ENCODE measurements at regions not wholly inside any gene's neighbourhood (a gene's known extent, or its start where the extent isn't known, plus 50 kb on each side); places are given as distances from the start of the nearest gene placed in this dataset.

- no peaks in the 10 kb centered on the region for H3K4me1 Mint-ChIP-seq
- H3K36me3 Mint-ChIP-seq: no peaks in the 10 kb centered on the region
- ATAC-seq (no peak), DNase-seq (no peak)
- H3K27me3 Mint-ChIP-seq: no peaks in the 10 kb centered on the region
- CTCF ChIA-PET: no interaction called here
- H3K4me3 Mint-ChIP-seq: no peak overlapping the region
- no peak overlapping the region for H3K27ac Mint-ChIP-seq
- H3K9me3 Mint-ChIP-seq (ENCODE audit: low read depth): no peaks in the 10 kb centered on the region
Observed at GRCh38 chr5:57696825-57697570, 214.4 kb upstream of the ACTBL2 start.

GRCh38 chr5:57696389-57696769 lies 213.8 kb upstream of the ACTBL2 start:
- no peak for ATAC-seq

GRCh38 chr5:57695706-57696388 lies 213.2 kb upstream of the ACTBL2 start:
- Mint-ChIP-seq H3K4me3 (no peak overlapping the region), H3K27me3 (no peaks in the 10 kb centered on the region), H3K27ac (no peak overlapping the region), H3K36me3 (no peaks in the 10 kb centered on the region), H3K4me1 (no peaks in the 10 kb centered on the region), H3K9me3 (ENCODE audit: low read depth) (no peaks in the 10 kb centered on the region)
- CTCF ChIA-PET: no interaction called here
- ATAC-seq: no peak
- DNase-seq: no peak

More at GRCh38 chr5:57696389-57696769, 213.8 kb upstream of the ACTBL2 start:
- CTCF ChIA-PET: no interaction called here
- Mint-ChIP-seq H3K4me3 (no peak overlapping the region), H3K36me3 (no peaks in the 10 kb centered on the region), H3K27ac (no peak overlapping the region), H3K4me1 (no peaks in the 10 kb centered on the region), H3K27me3 (no peaks in the 10 kb centered on the region), H3K9me3 (ENCODE audit: low read depth) (no peaks in the 10 kb centered on the region)
- no peak for DNase-seq

- CTCF ChIA-PET: no interaction called here
- Mint-ChIP-seq H3K27me3 (no peaks in the 10 kb centered on the region), H3K4me3 (no peak overlapping the region), H3K27ac (no peak overlapping the region), H3K36me3 (no peaks in the 10 kb centered on the region), H3K9me3 (ENCODE audit: low read depth) (no peaks in the 10 kb centered on the region), H3K4me1 (no peaks in the 10 kb centered on the region)
- ATAC-seq (no peak), DNase-seq (no peak)
Observed at GRCh38 chr5:57695179-57695578, 212.6 kb upstream of the ACTBL2 start.

GRCh38 chr5:57693488-57694305 lies 211.1 kb upstream of the ACTBL2 start:
- no peak overlapping the region for H3K27ac Mint-ChIP-seq
- H3K27me3 Mint-ChIP-seq: no peaks in the 10 kb centered on the region
- no peaks in the 10 kb centered on the region for H3K36me3 Mint-ChIP-seq
- no peaks in the 10 kb centered on the region for H3K4me1 Mint-ChIP-seq
- DNase-seq (no peak), ATAC-seq (no peak)
- CTCF ChIA-PET: no interaction called here
- H3K9me3 Mint-ChIP-seq (ENCODE audit: low read depth): no peaks in the 10 kb centered on the region
- no peak overlapping the region for H3K4me3 Mint-ChIP-seq

- H3K36me3 Mint-ChIP-seq: no peaks in the 10 kb centered on the region
- no peaks in the 10 kb centered on the region for H3K4me1 Mint-ChIP-seq
- H3K27me3 Mint-ChIP-seq: no peaks in the 10 kb centered on the region
- CTCF ChIA-PET: no interaction called here
- no peak for DNase-seq
- H3K4me3 Mint-ChIP-seq: no peak overlapping the region
- no peak overlapping the region for H3K27ac Mint-ChIP-seq
- H3K9me3 Mint-ChIP-seq (ENCODE audit: low read depth): no peaks in the 10 kb centered on the region
- ATAC-seq: peak; percentile 33
Observed at GRCh38 chr5:57692582-57693487, 210.2 kb upstream of the ACTBL2 start.

GRCh38 chr5:57690724-57691123 lies 208.1 kb upstream of the ACTBL2 start:
- no peaks in the 10 kb centered on the region for H3K36me3 Mint-ChIP-seq
- H3K27me3 Mint-ChIP-seq: no peaks in the 10 kb centered on the region
- H3K9me3 Mint-ChIP-seq (ENCODE audit: low read depth): no peaks in the 10 kb centered on the region
- ATAC-seq (no peak), DNase-seq (no peak)
- CTCF ChIA-PET: no interaction called here
- H3K4me3 Mint-ChIP-seq: no peak overlapping the region
- no peaks in the 10 kb centered on the region for H3K4me1 Mint-ChIP-seq
- H3K27ac Mint-ChIP-seq: no peak overlapping the region

- CTCF ChIA-PET: no interaction called here
- no peak overlapping the region for H3K4me3 Mint-ChIP-seq
- H3K27ac Mint-ChIP-seq: no peak overlapping the region
- no peaks in the 10 kb centered on the region for H3K9me3 Mint-ChIP-seq (ENCODE audit: low read depth)
- H3K27me3 Mint-ChIP-seq: no peaks in the 10 kb centered on the region
- no peaks in the 10 kb centered on the region for H3K4me1 Mint-ChIP-seq
- no peak for ATAC-seq
- H3K36me3 Mint-ChIP-seq: no peaks in the 10 kb centered on the region
- DNase-seq: no peak
Observed at GRCh38 chr5:57687596-57687995, 205.0 kb upstream of the ACTBL2 start.

- Mint-ChIP-seq H3K4me3 (no peak overlapping the region), H3K9me3 (ENCODE audit: low read depth) (no peaks in the 10 kb centered on the region), H3K4me1 (no peaks in the 10 kb centered on the region), H3K27ac (no peak overlapping the region), H3K36me3 (no peaks in the 10 kb centered on the region), H3K27me3 (no peaks in the 10 kb centered on the region)
- CTCF ChIA-PET: no interaction called here
- DNase-seq (no peak), ATAC-seq (no peak)
Observed at GRCh38 chr5:57685516-57686255, 203.1 kb upstream of the ACTBL2 start.

GRCh38 chr5:57684299-57684702 lies 201.7 kb upstream of the ACTBL2 start:
- no peak overlapping the region for H3K4me3 Mint-ChIP-seq
- H3K27ac Mint-ChIP-seq: no peak overlapping the region
- H3K9me3 Mint-ChIP-seq (ENCODE audit: low read depth): no peaks in the 10 kb centered on the region
- DNase-seq (no peak), ATAC-seq (no peak)
- no peaks in the 10 kb centered on the region for H3K27me3 Mint-ChIP-seq
- H3K36me3 Mint-ChIP-seq: no peaks in the 10 kb centered on the region
- no peaks in the 10 kb centered on the region for H3K4me1 Mint-ChIP-seq
- CTCF ChIA-PET: no interaction called here

- Mint-ChIP-seq H3K4me1 (no peaks in the 10 kb centered on the region), H3K27me3 (no peaks in the 10 kb centered on the region)
- CTCF ChIA-PET: no interaction called here
Observed at GRCh38 chr5:57683036-57683630, 200.5 kb upstream of the ACTBL2 start.

GRCh38 chr5:57681942-57682341 lies 199.3 kb upstream of the ACTBL2 start:
- CTCF ChIA-PET: no interaction called here
- H3K4me1 Mint-ChIP-seq: no peaks in the 10 kb centered on the region
- no peak for ATAC-seq

More at GRCh38 chr5:57683036-57683630, 200.5 kb upstream of the ACTBL2 start:
- Mint-ChIP-seq H3K4me3 (no peak overlapping the region), H3K27ac (no peak overlapping the region), H3K9me3 (ENCODE audit: low read depth) (no peaks in the 10 kb centered on the region), H3K36me3 (no peaks in the 10 kb centered on the region)
- ATAC-seq (no peak), DNase-seq (no peak)

More at GRCh38 chr5:57681942-57682341, 199.3 kb upstream of the ACTBL2 start:
- Mint-ChIP-seq H3K27me3 (no peaks in the 10 kb centered on the region), H3K36me3 (no peaks in the 10 kb centered on the region), H3K27ac (no peak overlapping the region), H3K4me3 (no peak overlapping the region), H3K9me3 (ENCODE audit: low read depth) (no peaks in the 10 kb centered on the region)
- DNase-seq: no peak
